ENCODE measurements at regions not wholly inside any gene's neighbourhood (a gene's known extent, or its start where the extent isn't known, plus 50 kb on each side); places are given as distances from the start of the nearest gene placed in this dataset.

DNA sequence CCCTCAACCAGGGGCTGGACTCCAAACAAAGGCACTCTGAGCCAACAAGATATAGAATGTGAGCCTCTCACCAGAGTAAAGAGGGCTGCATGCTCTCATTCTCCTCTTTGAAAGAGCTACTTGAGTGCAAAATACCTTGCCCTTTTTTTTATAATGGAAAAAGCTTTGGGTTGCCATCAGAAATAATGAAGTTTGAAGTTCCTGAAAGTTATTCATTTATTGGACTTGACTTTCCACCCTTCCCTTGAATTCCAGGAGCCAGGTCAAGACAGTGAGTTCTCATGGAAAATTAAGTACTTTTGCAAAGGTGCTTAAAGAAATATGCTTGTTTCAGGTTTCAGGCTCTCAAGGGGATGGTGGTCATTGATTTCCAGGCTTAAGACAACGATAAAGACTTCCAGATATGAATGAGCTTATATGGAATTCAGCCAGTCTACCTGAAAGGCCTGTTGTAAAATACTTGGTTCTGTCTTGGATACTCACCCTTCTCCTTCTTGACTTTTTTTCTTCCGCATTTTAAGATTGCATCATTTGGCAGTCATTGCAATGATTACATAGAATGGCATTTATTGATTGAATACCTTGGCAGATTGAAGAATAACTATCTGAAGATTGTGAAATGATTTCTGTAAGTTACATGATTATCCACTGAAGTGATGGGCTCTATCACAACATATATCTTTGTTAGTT lies 696.4 kb downstream of the INHBA start:
- H3K9ac ChIP-seq = no peak overlapping the region
- no peaks in the 10 kb centered on the region for H3K27me3 ChIP-seq
- no peaks in the 10 kb centered on the region for H3K36me3 ChIP-seq
- no peaks in the 10 kb centered on the region for H3K9me3 ChIP-seq
- peaks cover 9% of the 10 kb centered on the region for H3K4me1 ChIP-seq
- H4K20me1 ChIP-seq = no peaks in the 10 kb centered on the region
- H3K4me2 ChIP-seq = no peak overlapping the region
- H3K4me3 ChIP-seq = no peak overlapping the region
- no peak for TF ChIP-seq Cebpa-rat (IDR thresholded peaks at IDR 0.05)
- H3K27ac ChIP-seq = no peak overlapping the region

DNA sequence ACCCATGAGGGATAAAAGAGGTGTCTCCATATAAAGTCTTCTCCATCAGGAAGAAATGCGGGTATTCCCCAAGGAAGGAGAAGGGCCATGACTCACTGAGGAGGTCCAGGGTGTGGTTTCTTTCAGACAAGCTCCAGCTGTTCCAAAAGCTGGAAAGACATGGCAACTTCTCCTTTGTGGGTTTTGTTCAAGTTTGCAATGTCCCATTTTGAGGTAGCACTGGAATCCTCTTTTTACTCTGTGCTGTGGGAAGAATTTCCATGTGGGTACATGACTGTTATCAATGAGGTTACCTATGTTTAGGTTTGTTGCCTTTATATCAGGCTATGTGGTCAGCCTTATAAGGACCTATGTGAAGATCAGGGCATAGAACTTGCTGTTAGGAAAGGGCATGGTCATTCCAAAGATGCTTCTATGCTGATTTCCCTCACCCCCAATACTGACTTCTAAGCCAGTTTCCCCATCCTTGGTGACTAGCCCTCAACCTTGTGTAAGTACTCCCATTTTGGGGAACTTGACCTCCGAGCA lies 697.5 kb downstream of the INHBA start:
- Histone ChIP-seq H3K4me2 (no peak overlapping the region), H3K36me3 (no peaks in the 10 kb centered on the region), H4K20me1 (no peaks in the 10 kb centered on the region), H3K9ac (no peak overlapping the region), H3K4me3 (no peak overlapping the region), H3K27me3 (no peaks in the 10 kb centered on the region), H3K27ac (no peak overlapping the region), H3K9me3 (no peaks in the 10 kb centered on the region), H3K4me1 (no peaks in the 10 kb centered on the region)
- TF ChIP-seq Cebpa-rat (IDR thresholded peaks at IDR 0.05) = no peak

DNA sequence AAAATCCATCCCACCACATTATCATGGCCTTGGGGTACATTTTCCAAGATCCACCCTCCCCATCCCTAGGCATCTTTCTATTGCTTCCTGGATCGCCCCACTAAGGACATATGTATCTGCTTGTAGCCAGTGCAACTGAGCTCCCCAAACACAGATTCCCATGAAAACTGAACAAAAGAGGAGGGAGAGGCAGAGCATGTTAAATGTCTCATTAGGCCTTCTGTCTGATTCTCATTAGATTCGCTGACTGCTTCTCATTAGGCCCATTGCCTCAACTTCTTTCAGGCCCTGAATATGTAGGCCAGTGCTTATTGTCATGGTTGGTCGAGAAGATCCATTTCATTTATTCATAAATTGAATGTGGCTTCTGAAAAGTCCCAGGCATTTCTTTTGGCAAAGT lies 698.9 kb downstream of the INHBA start:
- H3K4me2 ChIP-seq = no peak overlapping the region
- no peak overlapping the region for H3K9ac ChIP-seq
- no peaks in the 10 kb centered on the region for H3K9me3 ChIP-seq
- H3K4me3 ChIP-seq = no peak overlapping the region
- no peak for TF ChIP-seq Cebpa-rat (IDR thresholded peaks at IDR 0.05)
- no peak overlapping the region for H3K27ac ChIP-seq
- no peaks in the 10 kb centered on the region for H4K20me1 ChIP-seq
- H3K4me1 ChIP-seq = no peaks in the 10 kb centered on the region
- H3K27me3 ChIP-seq = no peaks in the 10 kb centered on the region
- H3K36me3 ChIP-seq = no peaks in the 10 kb centered on the region

DNA sequence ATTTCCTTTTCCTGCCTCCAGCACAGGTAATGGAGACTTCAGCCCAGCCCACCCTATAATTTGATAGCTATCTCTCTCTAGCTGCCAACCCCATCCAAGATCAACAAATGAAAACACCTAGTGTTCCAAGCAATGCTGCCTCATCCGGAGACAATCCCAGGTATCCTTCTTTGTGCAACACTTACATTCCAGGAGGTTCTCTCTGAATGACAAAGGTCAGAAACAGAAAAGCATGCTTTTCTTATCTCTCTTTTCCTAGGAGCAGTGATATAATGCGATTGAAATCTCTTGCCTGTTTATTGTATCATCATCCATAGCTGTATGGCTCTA lies 699.3 kb downstream of the INHBA start:
- TF ChIP-seq Cebpa-rat (IDR thresholded peaks at IDR 0.05) = no peak
- Histone ChIP-seq H3K9ac (no peak overlapping the region), H3K36me3 (no peaks in the 10 kb centered on the region), H3K9me3 (no peaks in the 10 kb centered on the region), H3K27ac (no peak overlapping the region), H3K4me2 (no peak overlapping the region), H4K20me1 (no peaks in the 10 kb centered on the region), H3K27me3 (no peaks in the 10 kb centered on the region), H3K4me1 (no peaks in the 10 kb centered on the region), H3K4me3 (no peak overlapping the region)

DNA sequence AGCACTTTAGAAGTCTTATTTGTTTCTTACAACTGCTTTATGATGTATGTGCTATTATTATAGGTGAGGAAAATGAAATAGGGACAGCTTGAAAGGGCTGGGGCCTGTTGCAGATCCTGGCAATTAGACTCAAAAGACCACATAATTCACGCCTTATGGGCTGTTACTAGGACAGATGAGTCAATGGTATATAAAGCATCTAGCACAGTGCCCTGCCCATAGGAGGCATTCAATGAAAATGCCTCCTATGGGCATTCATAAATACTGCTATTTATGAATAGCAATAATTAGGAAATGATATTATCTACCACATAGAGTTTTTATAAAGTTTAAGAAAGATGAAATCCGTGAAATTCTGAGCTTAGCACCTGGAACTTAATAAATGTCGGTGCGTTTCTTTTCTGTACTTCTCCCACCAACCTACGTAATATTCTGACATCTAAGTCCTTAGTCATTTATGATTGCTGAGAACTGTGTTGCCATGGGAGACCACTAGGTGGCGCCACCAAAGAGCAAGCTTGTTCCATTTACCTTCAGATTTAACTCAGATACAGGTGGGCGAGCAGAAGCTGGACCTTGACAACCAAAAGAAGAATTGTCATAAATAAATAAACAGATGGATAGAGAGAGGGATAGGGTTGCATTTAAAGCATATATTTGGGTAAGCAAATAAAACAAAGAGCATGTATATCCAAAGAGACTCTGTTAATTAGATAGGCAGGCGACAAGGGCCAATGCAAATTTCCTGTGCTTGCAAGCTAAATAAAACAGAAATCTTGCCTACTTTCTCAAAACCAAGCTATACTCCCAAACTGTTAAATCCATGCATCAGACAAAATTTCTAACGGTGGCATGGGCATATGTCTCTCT lies 699.9 kb downstream of the INHBA start:
- Histone ChIP-seq H3K9me3 (no peaks in the 10 kb centered on the region), H3K4me3 (no peak overlapping the region), H3K36me3 (no peaks in the 10 kb centered on the region), H3K27ac (no peak overlapping the region), H3K27me3 (no peaks in the 10 kb centered on the region), H3K4me2 (no peak overlapping the region), H4K20me1 (no peaks in the 10 kb centered on the region), H3K4me1 (no peaks in the 10 kb centered on the region), H3K9ac (no peak overlapping the region)
- TF ChIP-seq Cebpa-rat (IDR thresholded peaks at IDR 0.05) = no peak

DNA sequence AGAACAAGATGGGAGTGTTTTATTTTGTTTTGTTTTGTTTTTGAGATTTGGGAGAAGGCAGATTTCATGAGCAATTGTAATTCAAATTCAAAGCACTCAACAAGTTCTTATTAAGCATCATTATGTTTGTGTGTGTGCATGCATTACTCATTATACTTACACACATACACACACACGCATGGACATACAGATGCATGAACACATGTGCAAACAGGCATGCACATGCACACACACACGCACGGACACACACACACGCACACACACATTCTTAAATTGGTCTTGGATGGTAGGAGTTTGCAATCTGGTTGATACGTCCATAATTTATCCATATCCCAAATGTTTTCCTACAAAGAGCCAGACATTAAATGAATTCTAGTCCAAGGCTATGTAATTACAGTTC lies 702.8 kb downstream of the INHBA start:
- Histone ChIP-seq H4K20me1 (no peaks in the 10 kb centered on the region), H3K9me3 (no peaks in the 10 kb centered on the region), H3K4me2 (no peak overlapping the region), H3K27me3 (no peaks in the 10 kb centered on the region), H3K9ac (no peak overlapping the region), H3K36me3 (no peaks in the 10 kb centered on the region), H3K4me1 (no peaks in the 10 kb centered on the region), H3K4me3 (no peak overlapping the region), H3K27ac (no peak overlapping the region)
- no peak for TF ChIP-seq Cebpa-rat (IDR thresholded peaks at IDR 0.05)

DNA sequence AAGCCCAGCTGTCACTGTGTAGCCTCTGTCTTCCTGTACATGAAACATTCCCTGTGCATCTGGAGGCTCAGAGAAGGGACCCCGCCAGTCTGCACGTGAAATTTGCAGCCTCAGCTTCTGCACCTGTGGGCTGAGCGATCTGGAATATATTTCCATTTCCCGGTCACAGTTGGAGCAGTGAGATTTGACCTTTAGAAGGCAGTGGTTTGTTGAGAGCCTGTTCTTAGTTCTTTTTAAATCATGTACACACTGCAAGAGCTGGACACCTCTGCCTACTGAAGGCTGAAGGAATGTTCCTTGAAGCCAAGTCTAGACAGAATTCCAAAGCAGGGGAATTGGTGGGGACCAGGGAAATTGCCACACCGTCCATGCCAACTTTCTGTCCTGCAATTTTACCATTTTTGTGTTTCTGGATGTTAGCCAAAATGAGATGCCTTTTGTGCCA lies 706.6 kb downstream of the INHBA start:
- Histone ChIP-seq H3K9me3 (no peaks in the 10 kb centered on the region), H3K4me2 (no peak overlapping the region), H3K36me3 (no peaks in the 10 kb centered on the region), H3K27ac (no peak overlapping the region), H4K20me1 (no peaks in the 10 kb centered on the region), H3K9ac (no peak overlapping the region), H3K27me3 (no peaks in the 10 kb centered on the region), H3K4me1 (peaks cover 7% of the 10 kb centered on the region), H3K4me3 (no peak overlapping the region)
- no peak for TF ChIP-seq Cebpa-rat (IDR thresholded peaks at IDR 0.05)

DNA sequence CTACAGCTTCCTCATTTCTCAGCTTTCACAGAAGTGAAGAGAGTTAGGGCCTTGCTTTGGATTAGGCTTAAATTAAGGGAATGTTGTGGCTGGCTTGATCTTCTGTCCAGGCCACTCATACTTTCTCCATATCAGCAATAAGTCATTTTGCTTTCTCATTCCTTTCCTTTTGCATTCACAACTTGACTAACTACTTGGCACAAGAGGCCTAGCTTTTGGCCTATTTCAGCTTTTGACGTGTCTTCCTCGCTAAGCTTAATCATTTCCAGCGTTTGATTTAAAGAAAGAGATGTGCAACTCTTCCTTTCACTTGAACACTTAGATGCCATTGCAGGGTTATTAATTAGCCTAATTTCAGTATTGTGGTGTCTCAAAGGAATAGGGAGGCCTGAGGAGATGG lies 712.0 kb downstream of the INHBA start:
- TF ChIP-seq Cebpa-rat (IDR thresholded peaks at IDR 0.05) = no peak
- Histone ChIP-seq H3K9me3 (no peaks in the 10 kb centered on the region), H3K4me1 (peaks cover 7% of the 10 kb centered on the region), H3K4me2 (no peak overlapping the region), H3K27ac (no peak overlapping the region), H3K36me3 (no peaks in the 10 kb centered on the region), H3K9ac (no peak overlapping the region), H4K20me1 (no peaks in the 10 kb centered on the region), H3K27me3 (no peaks in the 10 kb centered on the region), H3K4me3 (no peak overlapping the region)

DNA sequence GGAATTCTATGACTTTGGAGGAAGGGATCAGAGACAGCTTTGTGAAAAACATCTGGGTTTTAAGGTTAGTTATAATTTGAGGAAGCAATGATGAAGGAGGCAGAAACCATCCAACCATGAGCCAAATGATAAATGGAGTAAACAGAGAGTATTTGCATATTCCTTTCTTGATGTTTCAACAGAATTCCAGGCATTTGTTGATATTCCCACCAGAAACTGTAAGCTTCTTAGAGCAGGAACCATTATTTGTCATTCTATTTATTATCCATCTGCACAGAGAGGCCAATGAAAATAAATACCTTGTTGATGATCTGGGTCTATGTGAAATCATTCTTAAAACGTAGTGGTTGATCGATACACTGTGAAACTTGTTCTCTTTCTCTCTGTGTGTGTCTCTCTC lies 715.3 kb downstream of the INHBA start:
- no peak for TF ChIP-seq Cebpa-rat (IDR thresholded peaks at IDR 0.05)
- H3K4me3 ChIP-seq = no peak overlapping the region
- no peak overlapping the region for H3K27ac ChIP-seq
- H3K4me1 ChIP-seq = no peaks in the 10 kb centered on the region
- no peaks in the 10 kb centered on the region for H4K20me1 ChIP-seq
- H3K4me2 ChIP-seq = no peak overlapping the region
- no peaks in the 10 kb centered on the region for H3K9me3 ChIP-seq
- H3K27me3 ChIP-seq = no peaks in the 10 kb centered on the region
- H3K36me3 ChIP-seq = no peaks in the 10 kb centered on the region
- no peak overlapping the region for H3K9ac ChIP-seq

DNA sequence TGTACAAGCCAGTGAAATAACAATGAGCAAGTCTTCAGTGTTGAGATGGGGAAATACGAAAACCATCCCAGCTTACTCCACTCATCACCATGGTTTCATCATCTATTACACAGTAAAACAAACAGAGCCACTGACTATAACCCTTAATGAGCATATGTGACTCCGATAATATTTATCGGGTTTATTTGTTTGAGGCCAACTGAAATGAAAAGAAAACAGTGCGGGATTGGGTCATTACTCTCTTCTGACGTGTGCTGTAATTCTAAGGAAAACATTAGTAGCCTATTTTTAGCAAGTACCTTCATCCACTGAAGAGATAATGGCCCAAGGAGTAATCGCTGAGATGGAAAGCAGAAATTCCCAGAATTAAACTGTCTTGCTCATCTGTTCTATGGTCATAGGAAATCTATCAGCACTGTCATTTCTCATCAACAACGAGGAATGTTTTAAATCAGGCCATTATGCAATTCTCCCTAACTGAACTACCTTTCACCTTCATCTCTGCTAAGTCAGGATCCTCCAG lies 716.5 kb downstream of the INHBA start:
- no peak for TF ChIP-seq Cebpa-rat (IDR thresholded peaks at IDR 0.05)
- Histone ChIP-seq H3K27ac (no peak overlapping the region), H4K20me1 (no peaks in the 10 kb centered on the region), H3K4me2 (no peak overlapping the region), H3K36me3 (no peaks in the 10 kb centered on the region), H3K4me3 (no peak overlapping the region), H3K4me1 (no peaks in the 10 kb centered on the region), H3K9me3 (no peaks in the 10 kb centered on the region), H3K27me3 (no peaks in the 10 kb centered on the region), H3K9ac (no peak overlapping the region)
